MM.1S (cell line): ENCODE measurements at regions not wholly inside any gene's neighbourhood (a gene's known extent, or its start where the extent isn't known, plus 50 kb on each side); places are given as distances from the start of the nearest gene placed in this dataset.

Experiments used
- DNase-seq: peaks from one replicate; pipeline ENCODE4 v3.0.0-alpha.2; 2015
- H2AFZ ChIP-seq: fragments of 300-600 bp; sonication (generic); 2 replicates; pipeline ENCODE4 v1.6.0; 2016; ENCODE audit warnings: antibody characterized with exemption, low read length
- H3F3A ChIP-seq: fragments of 300-600 bp; sonication (generic); 2 replicates; pipeline ENCODE4 v1.6.1; 2016; ENCODE audit warnings: mild to moderate bottlenecking, antibody characterized with exemption, low read length, moderate library complexity, mixed read lengths; ENCODE audit not compliant: insufficient read depth
- H3K27ac ChIP-seq: fragments of 300-600 bp; sonication (generic); 2 replicates; pipeline ENCODE4 v1.5.1; 2016; ENCODE audit warnings: mild to moderate bottlenecking, low read length
- H3K27me3 ChIP-seq: fragments of 300-600 bp; sonication (generic); replicated peaks from 2 replicates; pipeline ENCODE4 v1.6.0; 2016; ENCODE audit warnings: low read length; ENCODE audit not compliant: insufficient read depth
- H3K36me3 ChIP-seq: fragments of 300-600 bp; sonication (generic); replicated peaks from 2 replicates; pipeline ENCODE4 v1.6.1; 2016; ENCODE audit warnings: mild to moderate bottlenecking, low read length, mixed read lengths; ENCODE audit not compliant: insufficient read depth
- H3K4me1 ChIP-seq: fragments of 300-600 bp; sonication (generic); 2 replicates; pipeline ENCODE4 v1.6.1; 2016; ENCODE audit warnings: low read length, mixed read lengths
- H3K4me2 ChIP-seq: fragments of 300-600 bp; sonication (generic); 2 replicates; pipeline ENCODE4 v1.6.0; 2016; ENCODE audit warnings: low read depth, low read length
- H3K4me3 ChIP-seq: fragments of 300-600 bp; sonication (generic); 2 replicates; pipeline ENCODE4 v1.5.1; 2016; ENCODE audit warnings: low read length, mixed read lengths
- H3K79me2 ChIP-seq: fragments of 300-600 bp; sonication (generic); 2 replicates; pipeline ENCODE4 v1.6.1; 2016; ENCODE audit warnings: mixed run types, low read length, mixed read lengths
- H3K9ac ChIP-seq: fragments of 300-600 bp; sonication (generic); 2 replicates; pipeline ENCODE4 v1.6.1; 2016; ENCODE audit warnings: low read length, mixed read lengths
- H3K9me2 ChIP-seq: fragments of 300-600 bp; sonication (generic); replicated peaks from 2 replicates; pipeline ENCODE4 v1.6.1; 2016; ENCODE audit warnings: mild to moderate bottlenecking, low read length, mixed read lengths; ENCODE audit not compliant: insufficient read depth
- H3K9me3 ChIP-seq: fragments of 300-600 bp; sonication (generic); replicated peaks from 2 replicates; pipeline ENCODE4 v1.6.1; 2016; ENCODE audit warnings: mild to moderate bottlenecking, low read length, mixed read lengths; ENCODE audit not compliant: insufficient read depth
- H4K20me1 ChIP-seq: fragments of 300-600 bp; sonication (generic); 2 replicates; pipeline ENCODE4 v1.6.1; 2016; ENCODE audit warnings: mild to moderate bottlenecking, low read length, moderate library complexity, mixed read lengths; ENCODE audit not compliant: insufficient read depth
- EZH2 ChIP-seq: fragments of 300-600 bp; sonication (generic); optimal IDR thresholded peaks from 2 replicates; pipeline ENCODE3; 2017; ENCODE audit warnings: low read depth, mild to moderate bottlenecking, antibody characterized with exemption, low read length, mixed read lengths
- EZH2phosphoT487 ChIP-seq: fragments of 300-600 bp; sonication (generic); IDR thresholded peaks from 2 replicates; pipeline ENCODE4 v1.6.1; 2018; ENCODE audit warnings: antibody characterized with exemption, low read length
- TF ChIP-seq, protein P1 (sequence below): fragments of 300-600 bp; sonication (generic); IDR thresholded peaks from 2 replicates; pipeline ENCODE4 v1.5.1; 2016; ENCODE audit warnings: antibody characterized with exemption, low read length, mixed read lengths

- DNase-seq: no peak
- no peak overlapping the region for H3K9ac ChIP-seq
- no peaks in the 10 kb centered on the region for H3K9me3 ChIP-seq
- H3F3A ChIP-seq: no peaks in the 10 kb centered on the region
- H3K36me3 ChIP-seq: no peaks in the 10 kb centered on the region
- no peak overlapping the region for H3K4me3 ChIP-seq
- H3K27ac ChIP-seq: no peak overlapping the region
- no peak overlapping the region for H3K4me2 ChIP-seq
- no peaks in the 10 kb centered on the region for H3K27me3 ChIP-seq
- TF ChIP-seq EZH2: no peak
- TF ChIP-seq, protein P1, sequence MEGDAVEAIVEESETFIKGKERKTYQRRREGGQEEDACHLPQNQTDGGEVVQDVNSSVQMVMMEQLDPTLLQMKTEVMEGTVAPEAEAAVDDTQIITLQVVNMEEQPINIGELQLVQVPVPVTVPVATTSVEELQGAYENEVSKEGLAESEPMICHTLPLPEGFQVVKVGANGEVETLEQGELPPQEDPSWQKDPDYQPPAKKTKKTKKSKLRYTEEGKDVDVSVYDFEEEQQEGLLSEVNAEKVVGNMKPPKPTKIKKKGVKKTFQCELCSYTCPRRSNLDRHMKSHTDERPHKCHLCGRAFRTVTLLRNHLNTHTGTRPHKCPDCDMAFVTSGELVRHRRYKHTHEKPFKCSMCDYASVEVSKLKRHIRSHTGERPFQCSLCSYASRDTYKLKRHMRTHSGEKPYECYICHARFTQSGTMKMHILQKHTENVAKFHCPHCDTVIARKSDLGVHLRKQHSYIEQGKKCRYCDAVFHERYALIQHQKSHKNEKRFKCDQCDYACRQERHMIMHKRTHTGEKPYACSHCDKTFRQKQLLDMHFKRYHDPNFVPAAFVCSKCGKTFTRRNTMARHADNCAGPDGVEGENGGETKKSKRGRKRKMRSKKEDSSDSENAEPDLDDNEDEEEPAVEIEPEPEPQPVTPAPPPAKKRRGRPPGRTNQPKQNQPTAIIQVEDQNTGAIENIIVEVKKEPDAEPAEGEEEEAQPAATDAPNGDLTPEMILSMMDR: no peak
- no peak for TF ChIP-seq EZH2phosphoT487
- H3K9me2 ChIP-seq: no peaks in the 10 kb centered on the region
- H4K20me1 ChIP-seq: no peaks in the 10 kb centered on the region
- H3K4me1 ChIP-seq: no peaks in the 10 kb centered on the region
- H2AFZ ChIP-seq: no peak overlapping the region
- H3K79me2 ChIP-seq: no peaks in the 10 kb centered on the region
Measured at GRCh38 chr12:87793131-87793530, 236.1 kb downstream of the C12orf50 start.

- Histone ChIP-seq H3K4me2 (no peak overlapping the region), H3K79me2 (no peaks in the 10 kb centered on the region), H3F3A (no peaks in the 10 kb centered on the region), H3K36me3 (no peaks in the 10 kb centered on the region), H3K27ac (no peak overlapping the region), H2AFZ (no peak overlapping the region), H4K20me1 (no peaks in the 10 kb centered on the region), H3K27me3 (no peaks in the 10 kb centered on the region), H3K9ac (no peak overlapping the region), H3K4me3 (no peak overlapping the region), H3K9me2 (no peaks in the 10 kb centered on the region), H3K9me3 (no peaks in the 10 kb centered on the region), H3K4me1 (no peaks in the 10 kb centered on the region)
- no peak for DNase-seq
- no peak for TF ChIP-seq EZH2
- TF ChIP-seq EZH2phosphoT487: no peak
- TF ChIP-seq, protein P1: no peak
Measured at GRCh38 chr12:87784350-87784749, 244.9 kb downstream of the C12orf50 start.

GRCh38 chr12:87783467-87783866 is 245.7 kb downstream of the C12orf50 start:
- Histone ChIP-seq H3K4me2 (no peak overlapping the region), H3K27ac (no peak overlapping the region), H3K79me2 (no peaks in the 10 kb centered on the region), H3K9me2 (no peaks in the 10 kb centered on the region), H4K20me1 (no peaks in the 10 kb centered on the region), H3F3A (no peaks in the 10 kb centered on the region), H3K4me1 (no peaks in the 10 kb centered on the region), H3K9me3 (no peaks in the 10 kb centered on the region), H3K27me3 (no peaks in the 10 kb centered on the region), H2AFZ (no peak overlapping the region), H3K4me3 (no peak overlapping the region), H3K36me3 (no peaks in the 10 kb centered on the region), H3K9ac (no peak overlapping the region)
- TF ChIP-seq EZH2phosphoT487 (no peak), EZH2 (no peak)
- TF ChIP-seq, protein P1: no peak
- DNase-seq: no peak
